Gastroesophageal sphincter (tissue), 3 donors: ENCODE measurements at regions not wholly inside any gene's neighbourhood (a gene's known extent, or its start where the extent isn't known, plus 50 kb on each side); places are given as distances from the start of the nearest gene placed in this dataset.

Source experiments
- POLR2A ChIP-seq, 2 donors: fragments of 450-650 bp; IDR thresholded peaks; one replicate each; pipeline ENCODE4 v1.6.1; 2017; ENCODE audit warnings: antibody characterized with exemption in 2 of 2, mild to moderate bottlenecking in 2 of 2, moderate library complexity in 1 of 2
- TF ChIP-seq, protein P1 (sequence below), 4 experiments: fragments of 200-600 bp in 2 of 4; fragments of 450-650 bp in 2 of 4; sonication (generic) in 1 of 4; IDR thresholded peaks; one replicate each; pipeline ENCODE4 v1.5.1; 2017 to 2019; ENCODE audit warnings: antibody characterized with exemption in 4 of 4, mild to moderate bottlenecking in 2 of 4, moderate library complexity in 2 of 4

- TF ChIP-seq, protein P1, sequence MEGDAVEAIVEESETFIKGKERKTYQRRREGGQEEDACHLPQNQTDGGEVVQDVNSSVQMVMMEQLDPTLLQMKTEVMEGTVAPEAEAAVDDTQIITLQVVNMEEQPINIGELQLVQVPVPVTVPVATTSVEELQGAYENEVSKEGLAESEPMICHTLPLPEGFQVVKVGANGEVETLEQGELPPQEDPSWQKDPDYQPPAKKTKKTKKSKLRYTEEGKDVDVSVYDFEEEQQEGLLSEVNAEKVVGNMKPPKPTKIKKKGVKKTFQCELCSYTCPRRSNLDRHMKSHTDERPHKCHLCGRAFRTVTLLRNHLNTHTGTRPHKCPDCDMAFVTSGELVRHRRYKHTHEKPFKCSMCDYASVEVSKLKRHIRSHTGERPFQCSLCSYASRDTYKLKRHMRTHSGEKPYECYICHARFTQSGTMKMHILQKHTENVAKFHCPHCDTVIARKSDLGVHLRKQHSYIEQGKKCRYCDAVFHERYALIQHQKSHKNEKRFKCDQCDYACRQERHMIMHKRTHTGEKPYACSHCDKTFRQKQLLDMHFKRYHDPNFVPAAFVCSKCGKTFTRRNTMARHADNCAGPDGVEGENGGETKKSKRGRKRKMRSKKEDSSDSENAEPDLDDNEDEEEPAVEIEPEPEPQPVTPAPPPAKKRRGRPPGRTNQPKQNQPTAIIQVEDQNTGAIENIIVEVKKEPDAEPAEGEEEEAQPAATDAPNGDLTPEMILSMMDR (IDR thresholded peaks at IDR 0.05) = no peak
- no peak for TF ChIP-seq POLR2A (IDR thresholded peaks at IDR 0.05)
Measured at GRCh38 chr5:104890767-104891166, 1328.2 kb upstream of the NUDT12 start.
